ENCODE measurements at regions not wholly inside any gene's neighbourhood (a gene's known extent, or its start where the extent isn't known, plus 50 kb on each side); places are given as distances from the start of the nearest gene placed in this dataset.

DNA sequence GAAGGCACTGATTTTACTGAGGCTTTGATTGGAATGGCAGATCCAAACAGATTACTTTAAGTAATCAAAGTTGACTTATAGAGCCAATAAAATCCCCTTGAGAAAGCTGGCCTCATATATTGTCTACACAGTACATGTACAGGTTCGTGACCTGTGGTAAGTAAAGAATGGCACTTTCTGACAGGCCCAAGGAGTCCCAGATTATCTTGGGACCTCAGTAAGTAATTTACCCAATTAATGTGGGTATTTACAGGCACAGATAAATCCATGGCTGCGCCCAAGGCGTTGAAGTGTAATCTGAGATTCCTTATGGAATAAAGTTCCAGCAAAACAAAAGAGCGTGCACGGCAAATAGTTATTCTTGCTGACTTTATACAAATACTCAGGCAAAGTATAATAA is 62.4 kb downstream of the PAGE2 start:
- TF ChIP-seq, protein P1, sequence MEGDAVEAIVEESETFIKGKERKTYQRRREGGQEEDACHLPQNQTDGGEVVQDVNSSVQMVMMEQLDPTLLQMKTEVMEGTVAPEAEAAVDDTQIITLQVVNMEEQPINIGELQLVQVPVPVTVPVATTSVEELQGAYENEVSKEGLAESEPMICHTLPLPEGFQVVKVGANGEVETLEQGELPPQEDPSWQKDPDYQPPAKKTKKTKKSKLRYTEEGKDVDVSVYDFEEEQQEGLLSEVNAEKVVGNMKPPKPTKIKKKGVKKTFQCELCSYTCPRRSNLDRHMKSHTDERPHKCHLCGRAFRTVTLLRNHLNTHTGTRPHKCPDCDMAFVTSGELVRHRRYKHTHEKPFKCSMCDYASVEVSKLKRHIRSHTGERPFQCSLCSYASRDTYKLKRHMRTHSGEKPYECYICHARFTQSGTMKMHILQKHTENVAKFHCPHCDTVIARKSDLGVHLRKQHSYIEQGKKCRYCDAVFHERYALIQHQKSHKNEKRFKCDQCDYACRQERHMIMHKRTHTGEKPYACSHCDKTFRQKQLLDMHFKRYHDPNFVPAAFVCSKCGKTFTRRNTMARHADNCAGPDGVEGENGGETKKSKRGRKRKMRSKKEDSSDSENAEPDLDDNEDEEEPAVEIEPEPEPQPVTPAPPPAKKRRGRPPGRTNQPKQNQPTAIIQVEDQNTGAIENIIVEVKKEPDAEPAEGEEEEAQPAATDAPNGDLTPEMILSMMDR (IDR thresholded peaks at IDR 0.05): no peak
- no peak for TF ChIP-seq POLR2A (IDR thresholded peaks at IDR 0.05)
